C4-2B (cell line): ENCODE measurements at regions not wholly inside any gene's neighbourhood (a gene's known extent, or its start where the extent isn't known, plus 50 kb on each side); places are given as distances from the start of the nearest gene placed in this dataset.
"Not testable (repeated sequence)": the region's sequence is repeated elsewhere in the genome, so short reads cannot be mapped to it uniquely, and the experiment has no call there.

Experiments used
- ZFX ChIP-seq: fragments of 450-650 bp; IDR thresholded peaks from 2 replicates; pipeline ENCODE4 v1.6.1; 2017
- TF ChIP-seq, protein P1 (sequence below): fragments of 450-650 bp; conservative IDR thresholded peaks from 2 replicates; pipeline ENCODE4 v1.5.1; 2017; ENCODE audit warnings: mild to moderate bottlenecking

DNA sequence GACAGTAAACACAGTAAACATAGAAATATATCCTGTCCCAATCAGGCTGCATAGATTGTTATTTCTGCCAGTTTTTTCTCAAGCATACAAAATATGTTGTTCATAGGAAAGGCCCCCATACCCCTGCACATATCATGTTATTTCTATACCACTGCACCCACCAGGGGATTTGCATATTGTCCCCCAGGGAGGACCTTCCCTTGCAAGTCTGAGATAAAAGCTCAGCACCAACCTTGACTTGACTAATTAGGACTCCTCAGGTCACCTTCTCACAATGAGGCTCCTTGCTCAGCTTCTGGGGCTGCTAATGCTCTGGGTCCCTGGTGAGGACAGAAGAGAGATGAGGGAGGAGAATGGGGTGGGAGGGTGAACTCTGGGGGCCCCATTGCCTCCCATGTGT is 1313.1 kb downstream of the RPIA start:
- TF ChIP-seq, protein P1, sequence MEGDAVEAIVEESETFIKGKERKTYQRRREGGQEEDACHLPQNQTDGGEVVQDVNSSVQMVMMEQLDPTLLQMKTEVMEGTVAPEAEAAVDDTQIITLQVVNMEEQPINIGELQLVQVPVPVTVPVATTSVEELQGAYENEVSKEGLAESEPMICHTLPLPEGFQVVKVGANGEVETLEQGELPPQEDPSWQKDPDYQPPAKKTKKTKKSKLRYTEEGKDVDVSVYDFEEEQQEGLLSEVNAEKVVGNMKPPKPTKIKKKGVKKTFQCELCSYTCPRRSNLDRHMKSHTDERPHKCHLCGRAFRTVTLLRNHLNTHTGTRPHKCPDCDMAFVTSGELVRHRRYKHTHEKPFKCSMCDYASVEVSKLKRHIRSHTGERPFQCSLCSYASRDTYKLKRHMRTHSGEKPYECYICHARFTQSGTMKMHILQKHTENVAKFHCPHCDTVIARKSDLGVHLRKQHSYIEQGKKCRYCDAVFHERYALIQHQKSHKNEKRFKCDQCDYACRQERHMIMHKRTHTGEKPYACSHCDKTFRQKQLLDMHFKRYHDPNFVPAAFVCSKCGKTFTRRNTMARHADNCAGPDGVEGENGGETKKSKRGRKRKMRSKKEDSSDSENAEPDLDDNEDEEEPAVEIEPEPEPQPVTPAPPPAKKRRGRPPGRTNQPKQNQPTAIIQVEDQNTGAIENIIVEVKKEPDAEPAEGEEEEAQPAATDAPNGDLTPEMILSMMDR = not testable (repeated sequence)
- TF ChIP-seq ZFX = not testable (repeated sequence)
